ENCODE measurements at regions not wholly inside any gene's neighbourhood (a gene's known extent, or its start where the extent isn't known, plus 50 kb on each side); places are given as distances from the start of the nearest gene placed in this dataset.

- Histone ChIP-seq H3K27ac (ENCODE audit: low read depth, low read length) (no peak overlapping the region), H3K4me1 (ENCODE audit: control insufficient read depth in 5 of 5, insufficient read depth in 5 of 5, low read length in 5 of 5) (peaks cover 4 to 28% (median 13%) of the 10 kb centered on the region in 5 donors), H3K36me3 (ENCODE audit: control insufficient read depth in 5 of 5, insufficient read depth in 5 of 5, low read length in 5 of 5) (no peaks in the 10 kb centered on the region), H3K27me3 (ENCODE audit: control insufficient read depth in 5 of 5, insufficient read depth in 4 of 5, low read length in 5 of 5) (no peaks in the 10 kb centered on the region), H3K4me3 (ENCODE audit: low read depth in 1 of 5, low read length in 5 of 5) (no peak overlapping the region), H3K9ac (ENCODE audit: low read length in 5 of 5) (no peak overlapping the region), H3K9me3 (ENCODE audit: control insufficient read depth in 5 of 5, low read length in 5 of 5) (no peaks in the 10 kb centered on the region)
Observed at GRCh38 chr6:167737205-167737830, 89.4 kb upstream of the AFDN start.

- Histone ChIP-seq H3K9me3 (ENCODE audit: control insufficient read depth in 5 of 5, low read length in 5 of 5) (peaks cover 0 to 4% (median under 1%) of the 10 kb centered on the region in 5 donors), H3K9ac (ENCODE audit: low read length in 5 of 5) (no peak overlapping the region), H3K27ac (ENCODE audit: low read depth, low read length) (no peak overlapping the region), H3K36me3 (ENCODE audit: control insufficient read depth in 5 of 5, insufficient read depth in 5 of 5, low read length in 5 of 5) (no peaks in the 10 kb centered on the region), H3K27me3 (ENCODE audit: control insufficient read depth in 5 of 5, insufficient read depth in 4 of 5, low read length in 5 of 5) (no peaks in the 10 kb centered on the region), H3K4me1 (ENCODE audit: control insufficient read depth in 5 of 5, insufficient read depth in 5 of 5, low read length in 5 of 5) (peaks cover 4 to 26% (median 13%) of the 10 kb centered on the region in 5 donors), H3K4me3 (ENCODE audit: low read depth in 1 of 5, low read length in 5 of 5) (no peak overlapping the region)
Observed at GRCh38 chr6:167738386-167738785, 88.3 kb upstream of the AFDN start.

- Histone ChIP-seq H3K9me3 (ENCODE audit: control insufficient read depth in 5 of 5, low read length in 5 of 5) (peaks cover 0 to 9% (median 6%) of the 10 kb centered on the region in 5 donors), H3K27me3 (ENCODE audit: control insufficient read depth in 5 of 5, insufficient read depth in 4 of 5, low read length in 5 of 5) (peaks cover 0 to 2% (median 0%) of the 10 kb centered on the region in 5 donors), H3K4me3 (ENCODE audit: low read depth in 1 of 5, low read length in 5 of 5) (no peak overlapping the region), H3K27ac (ENCODE audit: low read depth, low read length) (no peak overlapping the region), H3K36me3 (ENCODE audit: control insufficient read depth in 5 of 5, insufficient read depth in 5 of 5, low read length in 5 of 5) (no peaks in the 10 kb centered on the region), H3K9ac (ENCODE audit: low read length in 5 of 5) (no peak overlapping the region), H3K4me1 (ENCODE audit: control insufficient read depth in 5 of 5, insufficient read depth in 5 of 5, low read length in 5 of 5) (peaks cover 0 to 11% (median 0%) of the 10 kb centered on the region in 5 donors)
Observed at GRCh38 chr6:167739721-167740475, 86.8 kb upstream of the AFDN start.

GRCh38 chr6:167742719-167743303, 83.9 kb upstream of the AFDN start:
- no peak overlapping the region for H3K4me3 ChIP-seq (ENCODE audit: low read depth in 1 of 5, low read length in 5 of 5)
- H3K36me3 ChIP-seq (ENCODE audit: control insufficient read depth in 5 of 5, insufficient read depth in 5 of 5, low read length in 5 of 5) = no peaks in the 10 kb centered on the region
- peaks cover 0 to 8% (median 1%) of the 10 kb centered on the region in 5 donors for H3K27me3 ChIP-seq (ENCODE audit: control insufficient read depth in 5 of 5, insufficient read depth in 4 of 5, low read length in 5 of 5)
- H3K4me1 ChIP-seq (ENCODE audit: control insufficient read depth in 5 of 5, insufficient read depth in 5 of 5, low read length in 5 of 5) = peaks cover 2 to 20% (median 14%) of the 10 kb centered on the region in 5 donors
- H3K27ac ChIP-seq (ENCODE audit: low read depth, low read length) = no peak overlapping the region
- H3K9me3 ChIP-seq (ENCODE audit: control insufficient read depth in 5 of 5, low read length in 5 of 5) = peaks cover 0 to 9% (median 6%) of the 10 kb centered on the region in 5 donors
- H3K9ac ChIP-seq (ENCODE audit: low read length in 5 of 5) = no peak overlapping the region

- H3K9me3 ChIP-seq (ENCODE audit: control insufficient read depth in 5 of 5, low read length in 5 of 5) = peaks cover 0 to 9% (median 6%) of the 10 kb centered on the region in 5 donors
- H3K4me1 ChIP-seq (ENCODE audit: control insufficient read depth in 5 of 5, insufficient read depth in 5 of 5, low read length in 5 of 5) = peaks cover 6 to 33% (median 26%) of the 10 kb centered on the region in 5 donors
- no peak overlapping the region for H3K9ac ChIP-seq (ENCODE audit: low read length in 5 of 5)
- H3K36me3 ChIP-seq (ENCODE audit: control insufficient read depth in 5 of 5, insufficient read depth in 5 of 5, low read length in 5 of 5) = no peaks in the 10 kb centered on the region
- no peak overlapping the region for H3K4me3 ChIP-seq (ENCODE audit: low read depth in 1 of 5, low read length in 5 of 5)
- H3K27me3 ChIP-seq (ENCODE audit: control insufficient read depth in 5 of 5, insufficient read depth in 4 of 5, low read length in 5 of 5) = peaks cover 0 to 8% (median 2%) of the 10 kb centered on the region in 5 donors
- H3K27ac ChIP-seq (ENCODE audit: low read depth, low read length) = no peak overlapping the region
Observed at GRCh38 chr6:167744681-167745669, 81.7 kb upstream of the AFDN start.

GRCh38 chr6:167745670-167746389, 80.9 kb upstream of the AFDN start:
- Histone ChIP-seq H3K9ac (ENCODE audit: low read length in 5 of 5) (no peak overlapping the region), H3K4me1 (ENCODE audit: control insufficient read depth in 5 of 5, insufficient read depth in 5 of 5, low read length in 5 of 5) (peaks cover 6 to 36% (median 28%) of the 10 kb centered on the region in 5 donors), H3K4me3 (ENCODE audit: low read depth in 1 of 5, low read length in 5 of 5) (no peak overlapping the region), H3K36me3 (ENCODE audit: control insufficient read depth in 5 of 5, insufficient read depth in 5 of 5, low read length in 5 of 5) (no peaks in the 10 kb centered on the region), H3K27me3 (ENCODE audit: control insufficient read depth in 5 of 5, insufficient read depth in 4 of 5, low read length in 5 of 5) (peaks cover 0 to 8% (median 2%) of the 10 kb centered on the region in 5 donors), H3K9me3 (ENCODE audit: control insufficient read depth in 5 of 5, low read length in 5 of 5) (peaks cover 0 to 9% (median 6%) of the 10 kb centered on the region in 5 donors), H3K27ac (ENCODE audit: low read depth, low read length) (no peak overlapping the region)

- Histone ChIP-seq H3K9ac (ENCODE audit: low read length in 5 of 5) (no peak overlapping the region), H3K4me1 (ENCODE audit: control insufficient read depth in 5 of 5, insufficient read depth in 5 of 5, low read length in 5 of 5) (peaks cover 11 to 42% (median 34%) of the 10 kb centered on the region in 5 donors), H3K9me3 (ENCODE audit: control insufficient read depth in 5 of 5, low read length in 5 of 5) (peaks cover 0 to 9% (median 6%) of the 10 kb centered on the region in 5 donors), H3K27ac (ENCODE audit: low read depth, low read length) (no peak overlapping the region), H3K4me3 (ENCODE audit: low read depth in 1 of 5, low read length in 5 of 5) (no peak overlapping the region), H3K36me3 (ENCODE audit: control insufficient read depth in 5 of 5, insufficient read depth in 5 of 5, low read length in 5 of 5) (no peaks in the 10 kb centered on the region), H3K27me3 (ENCODE audit: control insufficient read depth in 5 of 5, insufficient read depth in 4 of 5, low read length in 5 of 5) (peaks cover 0 to 8% (median 2%) of the 10 kb centered on the region in 5 donors)
Observed at GRCh38 chr6:167746390-167746907, 80.3 kb upstream of the AFDN start.

- Histone ChIP-seq H3K9ac (ENCODE audit: low read length in 5 of 5) (no peak overlapping the region), H3K9me3 (ENCODE audit: control insufficient read depth in 5 of 5, low read length in 5 of 5) (peaks cover 0 to 9% (median 6%) of the 10 kb centered on the region in 5 donors), H3K36me3 (ENCODE audit: control insufficient read depth in 5 of 5, insufficient read depth in 5 of 5, low read length in 5 of 5) (no peaks in the 10 kb centered on the region), H3K27ac (ENCODE audit: low read depth, low read length) (no peak overlapping the region), H3K27me3 (ENCODE audit: control insufficient read depth in 5 of 5, insufficient read depth in 4 of 5, low read length in 5 of 5) (peaks cover 0 to 8% (median 2%) of the 10 kb centered on the region in 5 donors), H3K4me3 (ENCODE audit: low read depth in 1 of 5, low read length in 5 of 5) (no peak overlapping the region), H3K4me1 (ENCODE audit: control insufficient read depth in 5 of 5, insufficient read depth in 5 of 5, low read length in 5 of 5) (peaks cover 11 to 45% (median 38%) of the 10 kb centered on the region in 5 donors)
Observed at GRCh38 chr6:167746975-167747374, 79.7 kb upstream of the AFDN start.

- Histone ChIP-seq H3K4me1 (ENCODE audit: control insufficient read depth in 5 of 5, insufficient read depth in 5 of 5, low read length in 5 of 5) (peaks cover 11 to 45% (median 38%) of the 10 kb centered on the region in 5 donors), H3K4me3 (ENCODE audit: low read depth in 1 of 5, low read length in 5 of 5) (no peak overlapping the region), H3K36me3 (ENCODE audit: control insufficient read depth in 5 of 5, insufficient read depth in 5 of 5, low read length in 5 of 5) (no peaks in the 10 kb centered on the region), H3K27ac (ENCODE audit: low read depth, low read length) (no peak overlapping the region), H3K9me3 (ENCODE audit: control insufficient read depth in 5 of 5, low read length in 5 of 5) (peaks cover 0 to 9% (median 6%) of the 10 kb centered on the region in 5 donors), H3K27me3 (ENCODE audit: control insufficient read depth in 5 of 5, insufficient read depth in 4 of 5, low read length in 5 of 5) (peaks cover 0 to 8% (median 2%) of the 10 kb centered on the region in 5 donors), H3K9ac (ENCODE audit: low read length in 5 of 5) (no peak overlapping the region)
Observed at GRCh38 chr6:167747645-167748044, 79.1 kb upstream of the AFDN start.
